KMS-11 (cell line): ENCODE measurements at regions not wholly inside any gene's neighbourhood (a gene's known extent, or its start where the extent isn't known, plus 50 kb on each side); places are given as distances from the start of the nearest gene placed in this dataset.
"Not testable (repeated sequence)": the region's sequence is repeated elsewhere in the genome, so short reads cannot be mapped to it uniquely, and the experiment has no call there.

Experiments
- H2AFZ ChIP-seq: fragments of 200-600 bp; sonication (generic); 2 replicates; pipeline ENCODE4 v1.6.1; 2016; ENCODE audit warnings: antibody characterized with exemption, mixed run types, low read depth
- H3K27ac ChIP-seq: fragments of 200-600 bp; sonication (generic); 2 replicates; pipeline ENCODE4 v1.6.1; 2016; ENCODE audit warnings: mild to moderate bottlenecking, mixed run types
- H3K27me3 ChIP-seq: fragments of 200-600 bp; sonication (generic); 2 replicates; pipeline ENCODE4 v1.6.1; 2017; ENCODE audit warnings: mild to moderate bottlenecking, low read depth, mixed run types, moderate library complexity; ENCODE audit not compliant: insufficient read depth
- H3K36me3 ChIP-seq: fragments of 200-600 bp; sonication (generic); 2 replicates; pipeline ENCODE4 v1.6.1; 2017; ENCODE audit warnings: mild to moderate bottlenecking, mixed run types; ENCODE audit not compliant: insufficient read depth
- H3K4me1 ChIP-seq: fragments of 200-600 bp; sonication (generic); 2 replicates; pipeline ENCODE4 v1.6.1; 2016; ENCODE audit warnings: mild to moderate bottlenecking, low read depth, mixed run types; ENCODE audit not compliant: poor library complexity, severe bottlenecking
- H3K4me2 ChIP-seq: fragments of 200-600 bp; sonication (generic); 2 replicates; pipeline ENCODE4 v1.7.0; 2016; ENCODE audit warnings: mild to moderate bottlenecking, mixed run types
- H3K4me3 ChIP-seq: fragments of 200-600 bp; sonication (generic); IDR thresholded peaks from 2 replicates; pipeline ENCODE4 v1.6.1; 2017; ENCODE audit warnings: low read depth, low read length, mixed read lengths; ENCODE audit not compliant: insufficient read depth
- H3K79me2 ChIP-seq: fragments of 200-600 bp; sonication (generic); 2 replicates; pipeline ENCODE4 v1.6.1; 2016; ENCODE audit warnings: low read depth, mixed run types; ENCODE audit not compliant: insufficient read depth
- H3K9ac ChIP-seq: fragments of 200-600 bp; sonication (generic); 2 replicates; pipeline ENCODE4 v1.6.1; 2016; ENCODE audit warnings: mild to moderate bottlenecking, mixed run types
- H4K20me1 ChIP-seq: fragments of 200-600 bp; sonication (generic); 2 replicates; pipeline ENCODE4 v1.6.1; 2016; ENCODE audit warnings: mild to moderate bottlenecking, mixed run types; ENCODE audit not compliant: insufficient read depth
- TF ChIP-seq, protein P1 (sequence below): fragments of 200-600 bp; sonication (generic); conservative IDR thresholded peaks from 2 replicates; pipeline ENCODE4 v1.6.1; 2017; ENCODE audit warnings: low read depth, mild to moderate bottlenecking, antibody characterized with exemption, low read length, moderate library complexity, mixed read lengths

DNA sequence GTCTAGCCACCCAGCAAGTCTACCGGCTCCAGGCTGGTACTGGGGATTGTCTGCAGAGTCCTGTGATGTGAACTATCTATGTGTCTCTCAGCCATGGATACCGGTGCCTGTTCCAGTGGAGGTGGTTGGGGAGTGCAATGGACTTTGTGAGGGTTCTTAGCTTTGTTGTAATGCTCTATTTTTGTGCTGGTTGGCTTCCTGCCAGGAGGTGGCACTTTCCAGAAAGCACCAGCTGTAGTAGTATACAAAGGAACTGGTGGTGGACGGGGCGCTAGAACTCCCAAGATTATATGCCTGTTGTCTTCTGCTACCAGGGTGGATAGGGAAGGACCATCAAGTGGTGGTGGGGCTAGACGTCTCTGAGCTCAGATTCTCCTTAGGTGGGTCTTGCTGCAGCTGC lies 306.4 kb upstream of the POF1B start:
- H3K27ac ChIP-seq: no peak overlapping the region
- no peak overlapping the region for H3K9ac ChIP-seq
- H2AFZ ChIP-seq: no peak overlapping the region
- H3K36me3 ChIP-seq: no peaks in the 10 kb centered on the region
- no peak overlapping the region for H3K4me3 ChIP-seq
- H4K20me1 ChIP-seq: no peaks in the 10 kb centered on the region
- no peaks in the 10 kb centered on the region for H3K79me2 ChIP-seq
- no peaks in the 10 kb centered on the region for H3K4me1 ChIP-seq
- TF ChIP-seq, protein P1, sequence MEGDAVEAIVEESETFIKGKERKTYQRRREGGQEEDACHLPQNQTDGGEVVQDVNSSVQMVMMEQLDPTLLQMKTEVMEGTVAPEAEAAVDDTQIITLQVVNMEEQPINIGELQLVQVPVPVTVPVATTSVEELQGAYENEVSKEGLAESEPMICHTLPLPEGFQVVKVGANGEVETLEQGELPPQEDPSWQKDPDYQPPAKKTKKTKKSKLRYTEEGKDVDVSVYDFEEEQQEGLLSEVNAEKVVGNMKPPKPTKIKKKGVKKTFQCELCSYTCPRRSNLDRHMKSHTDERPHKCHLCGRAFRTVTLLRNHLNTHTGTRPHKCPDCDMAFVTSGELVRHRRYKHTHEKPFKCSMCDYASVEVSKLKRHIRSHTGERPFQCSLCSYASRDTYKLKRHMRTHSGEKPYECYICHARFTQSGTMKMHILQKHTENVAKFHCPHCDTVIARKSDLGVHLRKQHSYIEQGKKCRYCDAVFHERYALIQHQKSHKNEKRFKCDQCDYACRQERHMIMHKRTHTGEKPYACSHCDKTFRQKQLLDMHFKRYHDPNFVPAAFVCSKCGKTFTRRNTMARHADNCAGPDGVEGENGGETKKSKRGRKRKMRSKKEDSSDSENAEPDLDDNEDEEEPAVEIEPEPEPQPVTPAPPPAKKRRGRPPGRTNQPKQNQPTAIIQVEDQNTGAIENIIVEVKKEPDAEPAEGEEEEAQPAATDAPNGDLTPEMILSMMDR: no peak
- H3K4me2 ChIP-seq: no peak overlapping the region
- no peaks in the 10 kb centered on the region for H3K27me3 ChIP-seq

GRCh38 chrX:85666471-85666870 lies 287.0 kb upstream of the POF1B start:
- no peaks in the 10 kb centered on the region for H4K20me1 ChIP-seq

GRCh38 chrX:85663970-85664369 lies 284.5 kb upstream of the POF1B start:
- H4K20me1 ChIP-seq, H3K36me3 ChIP-seq, H3K79me2 ChIP-seq, H3K9ac ChIP-seq, H3K4me1 ChIP-seq, H3K4me3 ChIP-seq, H3K4me2 ChIP-seq, H2AFZ ChIP-seq, H3K27ac ChIP-seq, H3K27me3 ChIP-seq: not testable (repeated sequence)

More at GRCh38 chrX:85666471-85666870, 287.0 kb upstream of the POF1B start:
- no peak overlapping the region for H3K9ac ChIP-seq
- H2AFZ ChIP-seq: no peak overlapping the region
- no peaks in the 10 kb centered on the region for H3K27me3 ChIP-seq
- H3K4me3 ChIP-seq: no peak overlapping the region
- H3K4me1 ChIP-seq: no peaks in the 10 kb centered on the region
- H3K36me3 ChIP-seq: no peaks in the 10 kb centered on the region
- H3K79me2 ChIP-seq: no peaks in the 10 kb centered on the region
- no peak overlapping the region for H3K4me2 ChIP-seq
- no peak overlapping the region for H3K27ac ChIP-seq
- TF ChIP-seq, protein P1: no peak

DNA sequence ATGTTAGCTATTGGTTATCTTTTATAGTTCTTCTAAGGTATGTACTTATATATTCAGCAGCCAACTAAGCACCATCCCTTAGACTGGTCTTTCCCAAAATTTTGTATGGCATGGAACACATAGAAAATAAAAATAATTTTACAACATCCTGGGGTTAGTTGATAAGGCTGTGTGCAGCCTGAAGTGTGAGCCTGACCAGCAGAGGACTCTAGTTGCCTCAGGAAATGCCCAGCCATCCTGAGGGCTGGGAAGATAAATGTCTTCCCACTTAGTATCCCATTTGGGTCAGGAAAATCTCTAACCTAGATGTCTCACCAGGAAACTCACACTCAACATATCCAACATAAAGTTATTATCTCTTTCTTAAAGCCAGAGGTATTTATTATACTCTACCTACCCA lies 251.4 kb upstream of the POF1B start:
- H3K4me3 ChIP-seq: no peak overlapping the region
- no peak overlapping the region for H3K27ac ChIP-seq
- H2AFZ ChIP-seq: no peak overlapping the region
- H3K9ac ChIP-seq: no peak overlapping the region
- TF ChIP-seq, protein P1: no peak
- H3K27me3 ChIP-seq: no peaks in the 10 kb centered on the region
- no peaks in the 10 kb centered on the region for H4K20me1 ChIP-seq
- H3K4me2 ChIP-seq: no peak overlapping the region
- no peaks in the 10 kb centered on the region for H3K79me2 ChIP-seq
- no peaks in the 10 kb centered on the region for H3K36me3 ChIP-seq
- no peaks in the 10 kb centered on the region for H3K4me1 ChIP-seq

- no peaks in the 10 kb centered on the region for H4K20me1 ChIP-seq
- no peak overlapping the region for H3K4me3 ChIP-seq
- no peaks in the 10 kb centered on the region for H3K4me1 ChIP-seq
- no peak overlapping the region for H3K27ac ChIP-seq
- H3K27me3 ChIP-seq: no peaks in the 10 kb centered on the region
- no peaks in the 10 kb centered on the region for H3K36me3 ChIP-seq
- no peak overlapping the region for H2AFZ ChIP-seq
- TF ChIP-seq, protein P1: peak; percentile 55
- no peaks in the 10 kb centered on the region for H3K79me2 ChIP-seq
- H3K9ac ChIP-seq: no peak overlapping the region
- no peak overlapping the region for H3K4me2 ChIP-seq
Observed at GRCh38 chrX:85627363-85627762, 247.9 kb upstream of the POF1B start.
